HUES6 (cell line): ENCODE measurements at regions not wholly inside any gene's neighbourhood (a gene's known extent, or its start where the extent isn't known, plus 50 kb on each side); places are given as distances from the start of the nearest gene placed in this dataset.

Experiments
- H3K27ac ChIP-seq: 2 replicates; pipeline ENCODE4 v1.7.0; 2013; ENCODE audit warnings: low read depth, mild to moderate bottlenecking, low read length, inconsistent platforms
- H3K27me3 ChIP-seq: 2 replicates; pipeline ENCODE4 v1.6.1; 2013; ENCODE audit warnings: low read length; ENCODE audit not compliant: control insufficient read depth, insufficient read depth
- H3K36me3 ChIP-seq: 2 replicates; pipeline ENCODE4 v1.6.1; 2013; ENCODE audit warnings: low read length; ENCODE audit not compliant: control insufficient read depth, insufficient read depth
- H3K4me1 ChIP-seq: 2 replicates; pipeline ENCODE4 v1.6.1; 2013; ENCODE audit warnings: low read length; ENCODE audit not compliant: control insufficient read depth, insufficient read depth
- H3K4me3 ChIP-seq: 2 replicates; pipeline ENCODE4 v1.5.1; 2013; ENCODE audit warnings: low read depth, low read length
- H3K9ac ChIP-seq: one replicate; pipeline ENCODE4 v1.6.1; 2013; ENCODE audit warnings: mild to moderate bottlenecking, low read length
- H3K9me3 ChIP-seq: 2 replicates; pipeline ENCODE4 v1.6.1; 2013; ENCODE audit warnings: low read depth, low read length; ENCODE audit not compliant: control insufficient read depth, insufficient read depth

DNA sequence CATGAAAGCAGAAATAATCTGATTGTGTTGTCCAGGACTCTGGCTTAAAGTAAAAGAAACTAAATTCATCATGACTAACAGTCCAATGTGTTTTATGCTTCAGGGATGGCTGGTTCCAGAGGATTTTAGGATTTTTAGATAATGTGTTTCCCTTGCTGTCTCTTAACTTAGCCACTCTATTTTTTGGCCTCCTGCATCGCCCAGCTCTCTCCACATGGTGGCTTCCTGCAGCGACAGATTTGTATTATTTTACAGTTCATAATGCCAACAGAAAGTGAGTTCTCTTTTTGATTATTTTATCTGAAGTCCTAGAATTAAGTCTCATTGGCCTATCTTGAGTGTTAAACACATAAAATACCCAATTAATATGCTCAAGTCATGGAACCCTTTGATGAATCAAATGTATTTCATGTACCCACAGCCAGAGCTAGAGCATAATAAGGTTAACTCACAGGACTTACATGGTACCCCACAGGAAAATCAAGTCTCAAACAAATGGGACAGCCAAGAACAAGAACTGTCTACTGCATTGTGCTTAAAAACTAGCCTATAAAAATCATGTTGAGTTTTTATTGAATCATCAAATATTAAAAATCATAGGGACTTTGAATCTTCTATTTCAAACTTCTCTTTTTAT, 582.5 kb downstream of the DOK5 start:
- H3K27ac ChIP-seq, result no peak overlapping the region

GRCh38 chr20:55054453-55054852, 579.1 kb downstream of the DOK5 start:
- Histone ChIP-seq H3K27ac (no peak overlapping the region), H3K9me3 (no peaks in the 10 kb centered on the region), H3K27me3 (no peaks in the 10 kb centered on the region)

More for the DNA sequence above, 582.5 kb downstream of the DOK5 start:
- no peak overlapping the region for H3K9ac ChIP-seq
- no peaks in the 10 kb centered on the region for H3K36me3 ChIP-seq
- H3K9me3 ChIP-seq, result no peaks in the 10 kb centered on the region
- no peaks in the 10 kb centered on the region for H3K4me1 ChIP-seq
- no peaks in the 10 kb centered on the region for H3K27me3 ChIP-seq
- no peak overlapping the region for H3K4me3 ChIP-seq

GRCh38 chr20:55053389-55053788, 578.0 kb downstream of the DOK5 start:
- Histone ChIP-seq H3K9me3 (no peaks in the 10 kb centered on the region), H3K4me1 (no peaks in the 10 kb centered on the region), H3K9ac (no peak overlapping the region), H3K4me3 (no peak overlapping the region), H3K27ac (no peak overlapping the region), H3K27me3 (no peaks in the 10 kb centered on the region), H3K36me3 (no peaks in the 10 kb centered on the region)

More at GRCh38 chr20:55054453-55054852, 579.1 kb downstream of the DOK5 start:
- Histone ChIP-seq H3K4me1 (no peaks in the 10 kb centered on the region), H3K4me3 (no peak overlapping the region), H3K9ac (no peak overlapping the region), H3K36me3 (no peaks in the 10 kb centered on the region)

- Histone ChIP-seq H3K4me3 (no peak overlapping the region), H3K27me3 (no peaks in the 10 kb centered on the region), H3K9me3 (no peaks in the 10 kb centered on the region), H3K4me1 (no peaks in the 10 kb centered on the region), H3K36me3 (no peaks in the 10 kb centered on the region), H3K27ac (no peak overlapping the region), H3K9ac (no peak overlapping the region)
Measured at GRCh38 chr20:55052459-55052858, 577.1 kb downstream of the DOK5 start.

GRCh38 chr20:55038684-55039083, 563.3 kb downstream of the DOK5 start:
- H3K9me3 ChIP-seq, result no peaks in the 10 kb centered on the region
- H3K36me3 ChIP-seq, result no peaks in the 10 kb centered on the region
- no peak overlapping the region for H3K9ac ChIP-seq
- H3K4me3 ChIP-seq, result no peak overlapping the region
- H3K4me1 ChIP-seq, result no peaks in the 10 kb centered on the region
- H3K27ac ChIP-seq, result no peak overlapping the region
- no peaks in the 10 kb centered on the region for H3K27me3 ChIP-seq

- H3K36me3 ChIP-seq, result no peaks in the 10 kb centered on the region
- no peaks in the 10 kb centered on the region for H3K9me3 ChIP-seq
- no peak overlapping the region for H3K27ac ChIP-seq
- H3K4me3 ChIP-seq, result no peak overlapping the region
- no peaks in the 10 kb centered on the region for H3K4me1 ChIP-seq
- H3K27me3 ChIP-seq, result no peaks in the 10 kb centered on the region
- H3K9ac ChIP-seq, result no peak overlapping the region
Measured at GRCh38 chr20:55031971-55032370, 556.6 kb downstream of the DOK5 start.

DNA sequence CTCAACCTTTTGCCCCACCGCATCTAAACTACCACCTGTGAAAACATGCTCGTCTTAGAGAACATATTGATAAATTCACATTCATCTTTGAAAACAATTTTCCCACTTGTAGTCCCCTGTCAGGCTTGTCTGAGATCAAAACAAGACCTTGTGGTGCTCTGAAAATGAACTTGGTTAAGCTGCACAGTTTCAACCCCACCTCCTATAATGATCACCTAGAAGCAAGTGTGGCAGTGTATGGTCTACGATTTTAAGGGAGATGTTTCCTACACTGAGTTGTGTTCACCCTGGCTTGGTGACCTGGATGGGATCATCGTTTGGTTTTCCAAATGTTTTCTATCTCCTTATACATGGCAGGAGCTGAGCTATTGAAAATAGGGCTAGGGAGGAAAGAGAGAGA, 539.4 kb downstream of the DOK5 start:
- Histone ChIP-seq H3K4me1 (no peaks in the 10 kb centered on the region), H3K36me3 (no peaks in the 10 kb centered on the region), H3K4me3 (no peak overlapping the region), H3K27ac (no peak overlapping the region), H3K9ac (no peak overlapping the region), H3K27me3 (no peaks in the 10 kb centered on the region), H3K9me3 (no peaks in the 10 kb centered on the region)

DNA sequence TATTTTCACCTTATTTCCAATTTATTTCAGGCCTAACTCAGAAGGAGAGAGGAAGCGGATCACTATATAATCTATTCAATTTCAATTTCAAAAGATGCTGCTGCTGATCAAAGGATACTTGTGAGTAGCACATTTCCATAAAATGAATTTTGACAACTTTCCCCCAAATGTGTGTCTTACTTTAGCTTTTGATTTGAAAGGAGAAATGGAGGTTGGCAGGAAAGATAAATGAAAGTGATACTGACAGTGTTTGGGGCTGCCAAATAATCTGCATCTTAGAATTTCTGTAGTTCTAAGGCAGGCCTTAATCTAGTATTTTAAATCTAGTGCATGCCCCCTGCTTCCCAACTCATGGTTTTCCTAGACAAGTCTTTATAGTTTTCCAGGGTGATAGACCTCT, 535.4 kb downstream of the DOK5 start:
- Histone ChIP-seq H3K4me3 (no peak overlapping the region), H3K27ac (no peak overlapping the region), H3K4me1 (no peaks in the 10 kb centered on the region), H3K36me3 (no peaks in the 10 kb centered on the region), H3K9me3 (no peaks in the 10 kb centered on the region), H3K9ac (no peak overlapping the region), H3K27me3 (no peaks in the 10 kb centered on the region)

- Histone ChIP-seq H3K27ac (no peak overlapping the region), H3K9me3 (no peaks in the 10 kb centered on the region), H3K4me1 (no peaks in the 10 kb centered on the region), H3K36me3 (no peaks in the 10 kb centered on the region), H3K4me3 (no peak overlapping the region), H3K27me3 (no peaks in the 10 kb centered on the region), H3K9ac (no peak overlapping the region)
Measured at GRCh38 chr20:55009066-55009465, 533.7 kb downstream of the DOK5 start.

- Histone ChIP-seq H3K4me3 (no peak overlapping the region), H3K9me3 (no peaks in the 10 kb centered on the region), H3K9ac (no peak overlapping the region), H3K4me1 (no peaks in the 10 kb centered on the region), H3K27ac (no peak overlapping the region), H3K36me3 (no peaks in the 10 kb centered on the region), H3K27me3 (no peaks in the 10 kb centered on the region)
Measured at GRCh38 chr20:55004044-55004443, 528.7 kb downstream of the DOK5 start.

- H3K27ac ChIP-seq, result no peak overlapping the region
- H3K9ac ChIP-seq, result no peak overlapping the region
- H3K27me3 ChIP-seq, result no peaks in the 10 kb centered on the region
- H3K36me3 ChIP-seq, result no peaks in the 10 kb centered on the region
- H3K4me3 ChIP-seq, result no peak overlapping the region
- H3K9me3 ChIP-seq, result no peaks in the 10 kb centered on the region
- peaks cover 10% of the 10 kb centered on the region for H3K4me1 ChIP-seq
Measured at GRCh38 chr20:54995553-54995952, 520.2 kb downstream of the DOK5 start.

- Histone ChIP-seq H3K9me3 (no peaks in the 10 kb centered on the region), H3K27me3 (no peaks in the 10 kb centered on the region), H3K4me3 (no peak overlapping the region), H3K36me3 (no peaks in the 10 kb centered on the region), H3K4me1 (peaks cover 10% of the 10 kb centered on the region), H3K27ac (no peak overlapping the region), H3K9ac (no peak overlapping the region)
Measured at GRCh38 chr20:54995011-54995410, 519.6 kb downstream of the DOK5 start.
